ENCODE measurements at regions not wholly inside any gene's neighbourhood (a gene's known extent, or its start where the extent isn't known, plus 50 kb on each side); places are given as distances from the start of the nearest gene placed in this dataset.

DNA sequence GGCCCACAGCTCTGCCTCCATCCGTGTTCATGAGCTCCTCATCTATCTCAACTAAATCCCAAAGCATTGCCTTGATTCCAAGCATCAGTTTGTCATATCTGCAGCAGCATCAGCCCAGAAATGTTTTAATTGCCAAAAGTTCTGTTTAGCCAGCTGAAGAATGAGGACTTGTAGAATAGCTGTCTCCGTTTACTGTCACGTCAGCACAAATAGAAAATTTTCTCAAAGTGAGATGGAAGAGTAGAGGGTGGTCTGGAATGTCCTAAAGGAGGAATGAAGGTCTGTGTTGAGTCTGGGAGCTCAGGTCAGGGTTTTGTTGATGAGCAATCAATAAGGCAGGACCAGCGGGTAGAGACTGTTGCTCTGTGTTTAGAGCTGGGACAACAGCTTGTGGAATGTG, 134.9 kb upstream of the ISX start:
- Histone ChIP-seq H3F3A (ENCODE audit: insufficient read depth) (no peaks in the 10 kb centered on the region), H3K9me3 (ENCODE audit: low read depth) (no peaks in the 10 kb centered on the region), H3K27ac (no peak overlapping the region), H3K9me2 (ENCODE audit: insufficient read depth) (no peaks in the 10 kb centered on the region), H3K4me3 (no peak overlapping the region), H3K4me1 (ENCODE audit: insufficient read depth) (no peaks in the 10 kb centered on the region), H3K4me2 (ENCODE audit: unreplicated experiment) (no peak overlapping the region), H3K9ac (no peak overlapping the region), H4K20me1 (ENCODE audit: insufficient read depth) (no peaks in the 10 kb centered on the region), H3K36me3 (ENCODE audit: low read depth) (no peaks in the 10 kb centered on the region), H3K79me2 (ENCODE audit: insufficient read depth) (no peaks in the 10 kb centered on the region), H3K27me3 (replicated peaks; ENCODE audit: insufficient read depth) (no peaks in the 10 kb centered on the region), H2AFZ (no peak overlapping the region)
- 25 to 26% methylated on average over 4 of the region's 4 CpGs for WGBS, 2 experiments (ENCODE audit: low coverage in 1 of 2, low lambda C conversion rate in 2 of 2, missing lambda C conversion rate in 2 of 2)
- TF ChIP-seq EZH2phosphoT487 (IDR thresholded peaks at IDR 0.05; ENCODE audit: insufficient read depth, low read depth): no peak
- TF ChIP-seq EZH2 (IDR thresholded peaks at IDR 0.05; ENCODE audit: insufficient read depth, poor library complexity, severe bottlenecking): no peak
- DNase-seq: no peak
- in situ Hi-C loops (cut with MboI): no loop called here

DNA sequence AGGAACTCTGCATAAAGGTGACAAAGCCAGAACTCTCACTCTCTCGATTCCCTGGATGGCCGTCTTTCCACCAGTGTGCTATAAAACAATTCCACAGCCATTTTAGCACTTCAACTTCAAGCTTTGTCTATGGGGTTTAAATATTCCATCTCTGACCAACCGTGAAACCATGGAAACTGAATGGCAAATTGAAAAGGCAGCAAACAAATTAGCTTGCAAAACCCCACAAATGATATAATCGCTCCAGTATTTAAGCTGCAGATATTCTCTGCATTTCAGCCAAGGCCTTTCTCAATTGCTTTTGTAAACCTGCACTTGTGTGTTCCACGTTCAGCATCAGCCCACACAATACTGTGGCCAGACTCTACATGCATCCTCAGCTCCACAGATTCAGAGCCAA, 131.7 kb upstream of the ISX start:
- no peak overlapping the region for H3K4me2 ChIP-seq (ENCODE audit: unreplicated experiment)
- H2AFZ ChIP-seq: no peak overlapping the region
- no peak overlapping the region for H3K4me3 ChIP-seq
- H3K79me2 ChIP-seq (ENCODE audit: insufficient read depth): no peaks in the 10 kb centered on the region
- no peaks in the 10 kb centered on the region for H4K20me1 ChIP-seq (ENCODE audit: insufficient read depth)
- H3F3A ChIP-seq (ENCODE audit: insufficient read depth): no peaks in the 10 kb centered on the region
- WGBS, 2 experiments (ENCODE audit: low coverage in 1 of 2, low lambda C conversion rate in 2 of 2, missing lambda C conversion rate in 2 of 2): 24 to 30% methylated on average over 5 of the region's 5 CpGs
- no peak overlapping the region for H3K9ac ChIP-seq
- no peaks in the 10 kb centered on the region for H3K27me3 ChIP-seq (replicated peaks; ENCODE audit: insufficient read depth)
- H3K4me1 ChIP-seq (ENCODE audit: insufficient read depth): no peaks in the 10 kb centered on the region
- in situ Hi-C loops (cut with MboI): no loop called here
- DNase-seq: no peak
- no peak for TF ChIP-seq EZH2 (IDR thresholded peaks at IDR 0.05; ENCODE audit: insufficient read depth, poor library complexity, severe bottlenecking)
- no peak for TF ChIP-seq EZH2phosphoT487 (IDR thresholded peaks at IDR 0.05; ENCODE audit: insufficient read depth, low read depth)
- no peaks in the 10 kb centered on the region for H3K9me3 ChIP-seq (ENCODE audit: low read depth)
- H3K36me3 ChIP-seq (ENCODE audit: low read depth): no peaks in the 10 kb centered on the region
- H3K9me2 ChIP-seq (ENCODE audit: insufficient read depth): no peaks in the 10 kb centered on the region
- no peak overlapping the region for H3K27ac ChIP-seq

DNA sequence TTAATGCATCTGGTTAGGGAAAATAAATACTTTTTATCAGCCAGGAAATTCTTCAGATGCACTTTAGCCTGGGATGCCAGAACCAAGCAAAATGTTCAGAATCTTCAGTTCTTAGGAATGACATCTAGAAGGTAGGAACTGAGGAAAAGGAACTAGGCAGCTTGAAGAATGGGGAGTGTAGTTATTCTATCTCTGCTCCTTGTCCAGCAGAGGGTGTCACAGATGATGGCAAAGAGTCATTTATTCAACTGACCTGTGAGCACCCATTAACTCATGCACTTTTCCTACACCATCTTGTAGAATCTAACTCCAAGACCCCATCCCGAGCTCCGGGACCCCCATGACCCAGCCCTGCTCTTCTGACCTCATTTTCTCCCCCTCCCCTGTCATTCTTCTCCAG, 122.1 kb upstream of the ISX start:
- no peak overlapping the region for H2AFZ ChIP-seq
- in situ Hi-C loops (cut with MboI): no loop called here
- no peak overlapping the region for H3K9ac ChIP-seq
- TF ChIP-seq EZH2phosphoT487 (IDR thresholded peaks at IDR 0.05; ENCODE audit: insufficient read depth, low read depth) (no peak), EZH2 (IDR thresholded peaks at IDR 0.05; ENCODE audit: insufficient read depth, poor library complexity, severe bottlenecking) (no peak)
- H3K9me2 ChIP-seq (ENCODE audit: insufficient read depth): no peaks in the 10 kb centered on the region
- no peaks in the 10 kb centered on the region for H3K4me1 ChIP-seq (ENCODE audit: insufficient read depth)
- no peaks in the 10 kb centered on the region for H3K9me3 ChIP-seq (ENCODE audit: low read depth)
- no peaks in the 10 kb centered on the region for H4K20me1 ChIP-seq (ENCODE audit: insufficient read depth)
- no peaks in the 10 kb centered on the region for H3F3A ChIP-seq (ENCODE audit: insufficient read depth)
- WGBS, 2 experiments (ENCODE audit: low coverage in 1 of 2, low lambda C conversion rate in 2 of 2, missing lambda C conversion rate in 2 of 2): 4 to 24% methylated on average over 2 of the region's 2 CpGs
- no peaks in the 10 kb centered on the region for H3K79me2 ChIP-seq (ENCODE audit: insufficient read depth)
- no peak for DNase-seq
- H3K36me3 ChIP-seq (ENCODE audit: low read depth): no peaks in the 10 kb centered on the region
- H3K4me3 ChIP-seq: no peak overlapping the region
- H3K4me2 ChIP-seq (ENCODE audit: unreplicated experiment): no peak overlapping the region
- H3K27me3 ChIP-seq (replicated peaks; ENCODE audit: insufficient read depth): no peaks in the 10 kb centered on the region
- H3K27ac ChIP-seq: no peak overlapping the region

DNA sequence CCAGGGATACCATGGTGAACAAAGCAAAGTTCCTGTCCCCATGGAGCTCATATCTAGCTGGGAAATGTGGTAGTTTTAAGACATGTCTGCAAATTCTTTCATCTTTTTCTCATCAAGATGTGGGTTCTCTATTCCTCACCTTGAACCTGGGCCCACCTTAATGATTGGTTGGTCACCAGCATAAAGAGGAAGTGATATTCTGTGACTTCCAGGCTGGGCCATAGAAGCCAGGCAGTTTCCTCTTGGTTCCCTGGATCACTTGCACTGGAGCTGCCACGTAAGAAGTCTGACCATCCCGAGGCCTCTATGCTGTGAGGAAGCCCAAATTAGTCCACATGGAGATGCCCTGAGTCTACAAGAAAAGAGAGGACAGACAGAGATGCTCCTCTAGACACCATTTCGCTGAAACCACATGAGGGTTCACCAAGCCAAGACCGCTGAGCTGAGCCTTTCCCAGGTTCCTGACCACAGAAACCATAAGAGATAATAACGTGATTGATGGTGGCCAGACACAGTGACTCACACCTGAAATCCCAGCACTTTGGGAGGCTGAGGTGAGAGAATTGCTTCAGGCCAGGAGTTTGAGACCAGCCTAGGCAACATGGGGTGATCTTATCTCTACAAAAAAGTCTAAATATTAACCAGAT, 119.5 kb upstream of the ISX start:
- no peaks in the 10 kb centered on the region for H3K4me1 ChIP-seq (ENCODE audit: insufficient read depth)
- no peak for TF ChIP-seq EZH2 (IDR thresholded peaks at IDR 0.05; ENCODE audit: insufficient read depth, poor library complexity, severe bottlenecking)
- no peak for TF ChIP-seq EZH2phosphoT487 (IDR thresholded peaks at IDR 0.05; ENCODE audit: insufficient read depth, low read depth)
- H3K79me2 ChIP-seq (ENCODE audit: insufficient read depth): no peaks in the 10 kb centered on the region
- no peak overlapping the region for H2AFZ ChIP-seq
- no peak overlapping the region for H3K27ac ChIP-seq
- no peaks in the 10 kb centered on the region for H3K27me3 ChIP-seq (replicated peaks; ENCODE audit: insufficient read depth)
- in situ Hi-C loops (cut with MboI): no loop called here
- no peaks in the 10 kb centered on the region for H3K9me3 ChIP-seq (ENCODE audit: low read depth)
- no peak overlapping the region for H3K4me3 ChIP-seq
- H3K9ac ChIP-seq: no peak overlapping the region
- no peaks in the 10 kb centered on the region for H4K20me1 ChIP-seq (ENCODE audit: insufficient read depth)
- H3K4me2 ChIP-seq (ENCODE audit: unreplicated experiment): no peak overlapping the region
- no peaks in the 10 kb centered on the region for H3K36me3 ChIP-seq (ENCODE audit: low read depth)
- H3F3A ChIP-seq (ENCODE audit: insufficient read depth): no peaks in the 10 kb centered on the region
- no peak for DNase-seq
- WGBS, 2 experiments (ENCODE audit: low coverage in 1 of 2, low lambda C conversion rate in 2 of 2, missing lambda C conversion rate in 2 of 2): 19 to 26% methylated on average over 5 of the region's 5 CpGs
- H3K9me2 ChIP-seq (ENCODE audit: insufficient read depth): no peaks in the 10 kb centered on the region

DNA sequence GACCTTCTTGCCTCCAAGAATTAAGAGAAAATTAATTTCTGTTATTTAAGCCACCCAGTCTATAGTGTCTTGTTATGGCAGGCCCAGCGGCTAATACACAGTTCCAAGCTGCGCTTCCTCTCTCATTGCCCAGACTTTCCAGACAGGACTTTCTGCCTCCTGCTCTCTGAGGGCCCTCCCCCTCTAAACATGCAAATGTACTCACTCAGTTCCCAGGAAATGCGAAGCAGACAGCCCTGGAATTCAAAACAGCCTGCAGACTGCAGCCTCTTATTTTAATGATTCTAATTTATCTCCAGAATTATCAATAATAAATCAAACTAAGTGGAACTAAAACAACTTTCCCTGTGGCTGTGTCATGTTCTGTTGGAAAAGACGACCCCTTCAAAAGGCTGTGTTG, 115.5 kb upstream of the ISX start:
- Histone ChIP-seq H3K27ac (no peak overlapping the region), H3K4me3 (no peak overlapping the region), H4K20me1 (ENCODE audit: insufficient read depth) (no peaks in the 10 kb centered on the region), H3F3A (ENCODE audit: insufficient read depth) (no peaks in the 10 kb centered on the region), H3K9me2 (ENCODE audit: insufficient read depth) (no peaks in the 10 kb centered on the region), H2AFZ (no peak overlapping the region), H3K27me3 (replicated peaks; ENCODE audit: insufficient read depth) (no peaks in the 10 kb centered on the region), H3K4me2 (ENCODE audit: unreplicated experiment) (no peak overlapping the region), H3K9me3 (ENCODE audit: low read depth) (no peaks in the 10 kb centered on the region), H3K4me1 (ENCODE audit: insufficient read depth) (no peaks in the 10 kb centered on the region), H3K36me3 (ENCODE audit: low read depth) (no peaks in the 10 kb centered on the region), H3K9ac (no peak overlapping the region), H3K79me2 (ENCODE audit: insufficient read depth) (no peaks in the 10 kb centered on the region)
- TF ChIP-seq EZH2phosphoT487 (IDR thresholded peaks at IDR 0.05; ENCODE audit: insufficient read depth, low read depth): no peak
- no peak for TF ChIP-seq EZH2 (IDR thresholded peaks at IDR 0.05; ENCODE audit: insufficient read depth, poor library complexity, severe bottlenecking)
- WGBS, 2 experiments (ENCODE audit: low coverage in 1 of 2, low lambda C conversion rate in 2 of 2, missing lambda C conversion rate in 2 of 2): 5 to 7% methylated on average over 4 of the region's 4 CpGs
- in situ Hi-C loops (cut with MboI): no loop called here
- no peak for DNase-seq

All from GM23248 (cell line).